H1 (cell line): ENCODE measurements at regions not wholly inside any gene's neighbourhood (a gene's known extent, or its start where the extent isn't known, plus 50 kb on each side); places are given as distances from the start of the nearest gene placed in this dataset.

Experiments used
- CTCF ChIA-PET: fragments of 300-600 bp; sonication (Branson Sonifier 250); formaldehyde crosslinking; loops from one replicate; lab custom pipeline; 2021; ENCODE audit not compliant: partially characterized antibody; lab: Charles Lee
- POLR2A ChIA-PET: fragments of 300-600 bp; sonication (Branson Sonifier 250); formaldehyde crosslinking; loops from one replicate; lab custom pipeline; 2021; ENCODE audit warnings: inconsistent platforms; ENCODE audit not compliant: partially characterized antibody; lab: Charles Lee
- DNase-seq, 2 experiments: peaks; one replicate each; pipeline versions ENCODE4 v3.0.0 to v3.0.0-alpha.2; 2010 to 2022; ENCODE audit warnings: low spot score in 2 of 2, low read depth in 1 of 2, mixed read lengths in 1 of 2
- FAIRE-seq: peaks from 2 replicates; lab custom pipeline; 2011; peaks lifted over from hg19 to GRCh38; lab: Jason Lieb, UNC
- H2AFZ ChIP-seq: 2 replicates; pipeline ENCODE4 v1.8.1; 2012; ENCODE audit warnings: low read length, inconsistent platforms
- H2AK5ac ChIP-seq: 2 replicates; pipeline ENCODE4 v1.6.1; 2013; ENCODE audit warnings: low read depth, low read length
- H2BK120ac ChIP-seq: replicated peaks from 2 replicates; pipeline ENCODE3; 2013; ENCODE audit warnings: low read depth, low read length, inconsistent platforms
- H2BK12ac ChIP-seq: 2 replicates; pipeline ENCODE4 v1.6.1; 2013; ENCODE audit warnings: low read depth, low read length
- H2BK15ac ChIP-seq: 2 replicates; pipeline ENCODE4 v1.6.1; 2013; ENCODE audit warnings: low read length
- H2BK20ac ChIP-seq: 2 replicates; pipeline ENCODE4 v1.6.1; 2013; ENCODE audit warnings: low read length
- H2BK5ac ChIP-seq: 2 replicates; pipeline ENCODE4 v1.6.1; 2013; ENCODE audit warnings: low read depth, low read length
- H3K14ac ChIP-seq: 2 replicates; pipeline ENCODE4 v1.6.1; 2013; ENCODE audit warnings: inconsistent platforms; ENCODE audit not compliant: insufficient read length
- H3K18ac ChIP-seq: 2 replicates; pipeline ENCODE4 v1.6.1; 2013; ENCODE audit warnings: low read length; ENCODE audit errors: extremely low read depth
- H3K23ac ChIP-seq: 2 replicates; pipeline ENCODE4 v1.6.1; 2013; ENCODE audit warnings: inconsistent platforms; ENCODE audit not compliant: insufficient read length
- H3K23me2 ChIP-seq: 2 replicates; pipeline ENCODE4 v1.6.1; 2013; ENCODE audit warnings: low read depth, low read length
- H3K27ac ChIP-seq: 2 replicates; pipeline ENCODE4 v1.6.1; 2011; ENCODE audit warnings: low read depth, low read length, inconsistent platforms
- H3K27me3 ChIP-seq, 4 experiments: replicated peaks in 1 of 4; 1 replicate in 1 of 4; 2 replicates in 3 of 4; pipeline versions ENCODE4 v1.6.1 to v1.8.1; 2011 to 2013; ENCODE audit warnings: low read length in 3 of 4, mild to moderate bottlenecking in 3 of 4, inconsistent platforms in 2 of 4, mixed read lengths in 2 of 4, moderate library complexity in 1 of 4; ENCODE audit not compliant: control insufficient read depth in 3 of 4, insufficient read depth in 3 of 4; ENCODE audit errors: extremely low read depth in 1 of 4
- H3K36me3 ChIP-seq, 4 experiments: 2 replicates each; pipeline versions ENCODE4 v1.6.1 to v1.8.1; 2011 to 2013; ENCODE audit warnings: mild to moderate bottlenecking in 4 of 4, low read length in 3 of 4, moderate library complexity in 2 of 4, control low read depth in 1 of 4, inconsistent platforms in 1 of 4; ENCODE audit not compliant: insufficient read depth in 4 of 4, control insufficient read depth in 2 of 4
- H3K4ac ChIP-seq: replicated peaks from 2 replicates; pipeline ENCODE3; 2013; ENCODE audit warnings: low read length, low read depth, mixed read lengths, inconsistent platforms; ENCODE audit not compliant: insufficient read length
- H3K4me1 ChIP-seq, 4 experiments: replicated peaks in 1 of 4; 1 replicate in 1 of 4; 2 replicates in 3 of 4; pipeline versions ENCODE4 v1.6.1 to v1.8.1; 2011 to 2013; ENCODE audit warnings: low read length in 3 of 4, inconsistent platforms in 2 of 4, mixed read lengths in 1 of 4; ENCODE audit not compliant: insufficient read depth in 4 of 4, control insufficient read depth in 3 of 4
- H3K4me2 ChIP-seq, 2 experiments: 2 replicates each; pipeline versions ENCODE4 v1.6.1 to v1.8.1; 2011 to 2013; ENCODE audit warnings: low read depth in 2 of 2, low read length in 2 of 2, control low read depth in 1 of 2, inconsistent platforms in 1 of 2, mild to moderate bottlenecking in 1 of 2; ENCODE audit not compliant: insufficient read depth in 1 of 2
- H3K4me3 ChIP-seq, 4 experiments: fragments of 200-600, 300-600 bp in 1 of 4; sonication (generic), shearing (Covaris generic), sonication (Bioruptor Twin) in 1 of 4; 2 replicates each; pipeline versions ENCODE4 v1.5.1 to v1.8.1; 2011 to 2016; ENCODE audit warnings: low read length in 4 of 4, low read depth in 3 of 4, control low read depth in 2 of 4, inconsistent platforms in 2 of 4, mild to moderate bottlenecking in 2 of 4, mixed read lengths in 1 of 4, moderate library complexity in 1 of 4; ENCODE audit not compliant: insufficient read depth in 2 of 4; ENCODE audit errors: extremely low read depth in 1 of 4
- H3K56ac ChIP-seq: replicated peaks from 2 replicates; pipeline ENCODE3; 2013; ENCODE audit warnings: low read depth, mild to moderate bottlenecking, mixed read lengths, low read length, inconsistent platforms; ENCODE audit not compliant: insufficient read length
- H3K79me1 ChIP-seq: 2 replicates; pipeline ENCODE4 v1.6.1; 2013; ENCODE audit warnings: low read depth, low read length, control low read depth
- H3K79me2 ChIP-seq, 2 experiments: 2 replicates each; pipeline versions ENCODE4 v1.6.1 to v1.8.1; 2012 to 2013; ENCODE audit warnings: low read length in 2 of 2, mild to moderate bottlenecking in 2 of 2, inconsistent platforms in 1 of 2; ENCODE audit not compliant: insufficient read depth in 2 of 2, control insufficient read depth in 1 of 2
- H3K9ac ChIP-seq, 4 experiments: replicated peaks in 1 of 4; 1 replicate in 1 of 4; 2 replicates in 3 of 4; pipeline versions ENCODE4 v1.6.1 to v1.8.1; 2011 to 2013; ENCODE audit warnings: low read depth in 3 of 4, low read length in 3 of 4, control low read depth in 2 of 4, mild to moderate bottlenecking in 2 of 4, moderate library complexity in 2 of 4, inconsistent platforms in 1 of 4; ENCODE audit errors: extremely low read depth in 1 of 4
- H3K9me3 ChIP-seq, 2 experiments: 2 replicates each; pipeline versions ENCODE4 v1.6.1 to v1.8.1; 2012 to 2013; ENCODE audit warnings: mild to moderate bottlenecking in 2 of 2, moderate library complexity in 2 of 2, control low read depth in 1 of 2, inconsistent platforms in 1 of 2, low read depth in 1 of 2, low read length in 1 of 2, mixed read lengths in 1 of 2; ENCODE audit not compliant: insufficient read depth in 2 of 2
- H4K20me1 ChIP-seq, 2 experiments: replicated peaks in 1 of 2; 2 replicates each; pipeline versions ENCODE3 to v1.8.1; 2011 to 2013; ENCODE audit warnings: inconsistent platforms in 2 of 2, low read length in 2 of 2, mild to moderate bottlenecking in 1 of 2; ENCODE audit not compliant: insufficient read depth in 2 of 2, control insufficient read depth in 1 of 2
- H4K5ac ChIP-seq: 2 replicates; pipeline ENCODE4 v1.6.1; 2013; ENCODE audit warnings: low read length, low read depth, mixed read lengths, inconsistent platforms; ENCODE audit not compliant: insufficient read length
- H4K8ac ChIP-seq: 2 replicates; pipeline ENCODE4 v1.8.0; 2013; ENCODE audit warnings: mild to moderate bottlenecking, moderate library complexity, low read length, inconsistent platforms; ENCODE audit not compliant: insufficient read depth; ENCODE audit errors: extremely low read depth
- H4K91ac ChIP-seq: replicated peaks from 2 replicates; pipeline ENCODE3; 2013; ENCODE audit warnings: low read length, mixed read lengths, inconsistent platforms; ENCODE audit not compliant: insufficient read length
- CHD1 ChIP-seq: IDR thresholded peaks from 2 replicates; pipeline ENCODE4 v1.6.1; 2012; ENCODE audit warnings: low read depth, low read length, improper control_type of control experiment
- CREB1 ChIP-seq: IDR thresholded peaks from 2 replicates; pipeline ENCODE4 v1.6.1; 2012; ENCODE audit warnings: inconsistent platforms
- HDAC2 ChIP-seq, 2 experiments: fragments of 300-600 bp in 1 of 2; sonication (generic) in 1 of 2; IDR thresholded peaks; 2 replicates each; pipeline ENCODE4 v1.6.1; 2011 to 2012; ENCODE audit warnings: low read depth in 2 of 2, low read length in 2 of 2, mild to moderate bottlenecking in 2 of 2, moderate library complexity in 2 of 2, borderline replicate concordance in 1 of 2, inconsistent platforms in 1 of 2
- JUND ChIP-seq: IDR thresholded peaks from 2 replicates; pipeline ENCODE4 v1.6.1; 2011; ENCODE audit warnings: mild to moderate bottlenecking, improper control_type of control experiment, low read length
- RBBP5 ChIP-seq: IDR thresholded peaks from 2 replicates; pipeline ENCODE4 v1.7.1; 2012; ENCODE audit warnings: low read depth, mild to moderate bottlenecking, inconsistent platforms, low read length, moderate library complexity, borderline replicate concordance
- RXRA ChIP-seq: IDR thresholded peaks from 2 replicates; pipeline ENCODE4 v1.6.1; 2011; ENCODE audit warnings: low read depth, mild to moderate bottlenecking, low read length, moderate library complexity; ENCODE audit not compliant: insufficient read depth
- SAP30 ChIP-seq: fragments of 300-600 bp; sonication (generic); IDR thresholded peaks from 2 replicates; pipeline ENCODE4 v1.7.1; 2012; ENCODE audit warnings: low read length, moderate library complexity, mild to moderate bottlenecking, inconsistent platforms; ENCODE audit not compliant: insufficient read depth, insufficient replicate concordance
- TBP ChIP-seq: IDR thresholded peaks from 2 replicates; pipeline ENCODE4 v1.6.1; 2011; ENCODE audit warnings: low read depth, low read length, improper control_type of control experiment
- WGBS, 2 experiments: shearing (Covaris generic) in 1 of 2; methylation state at CpG; one replicate each; pipeline versions ENCODE4 v1.1.6 to v1.1.7; 2013 to 2015; ENCODE audit warnings: low lambda C conversion rate in 2 of 2, mixed read lengths in 2 of 2, inconsistent platforms in 1 of 2, low coverage in 1 of 2, missing lambda C conversion rate in 1 of 2; ENCODE audit not compliant: insufficient replicate concordance in 2 of 2, insufficient coverage in 1 of 2, insufficient read length in 1 of 2; ENCODE audit errors: extremely low coverage in 1 of 2, missing lambda C conversion rate in 1 of 2; 5-methylcytosine and 5-hydroxymethylcytosine counted together

- Histone ChIP-seq H3K27ac (no peak overlapping the region), H3K4me2 (no peak overlapping the region), H2BK20ac (no peak overlapping the region), H3K56ac (no peak overlapping the region), H3K9me3 (no peaks in the 10 kb centered on the region), H4K5ac (no peak overlapping the region), H2AFZ (no peak overlapping the region), H3K4me3 (no peak overlapping the region), H3K4me1 (peaks cover 0 to under 1% (median 0%) of the 10 kb centered on the region in 4 experiments; a peak in 1 of 7 replicates), H3K4ac (no peak overlapping the region), H4K8ac (no peak overlapping the region), H2BK5ac (no peak overlapping the region), H3K18ac (no peak overlapping the region), H3K23me2 (no peaks in the 10 kb centered on the region), H2AK5ac (no peak overlapping the region), H3K79me2 (no peaks in the 10 kb centered on the region), H2BK15ac (no peak overlapping the region), H4K91ac (no peak overlapping the region), H4K20me1 (no peaks in the 10 kb centered on the region), H3K27me3 (no peaks in the 10 kb centered on the region), H3K14ac (no peak overlapping the region), H2BK120ac (no peak overlapping the region), H2BK12ac (no peak overlapping the region), H3K79me1 (no peaks in the 10 kb centered on the region), H3K36me3 (no peaks in the 10 kb centered on the region), H3K23ac (no peak overlapping the region), H3K9ac (no peak overlapping the region)
- WGBS, 2 experiments = 80% methylated on average over 1 of the region's 1 CpG; no CpG with 5 or more reads in 1 of the 2 experiments
- no peak for DNase-seq
- TF ChIP-seq HDAC2 (IDR thresholded peaks at IDR 0.05; ENCODE audit: borderline replicate concordance in 1 of 2, low read depth in 2 of 2, low read length in 2 of 2) = no peak
- TF ChIP-seq CHD1 = no peak
- TF ChIP-seq RXRA = no peak
- TF ChIP-seq SAP30 = no peak
- no peak for TF ChIP-seq CREB1
- no peak for TF ChIP-seq JUND
- TF ChIP-seq TBP = no peak
- no peak for TF ChIP-seq RBBP5
- POLR2A ChIA-PET = no interaction called here
- FAIRE-seq = no peak
- CTCF ChIA-PET = interaction anchor here (1.6 kb wide), 1 partner anchor 10 kb away, joined by 3 read pairs; no protein-coding TSS in a partner anchor
Measured at GRCh38 chr5:128706269-128706668, 168.2 kb upstream of the FBN2 start.
